GM19239 (cell line): ENCODE measurements at regions not wholly inside any gene's neighbourhood (a gene's known extent, or its start where the extent isn't known, plus 50 kb on each side); places are given as distances from the start of the nearest gene placed in this dataset.

ENCODE experiments used
- DNase-seq: peaks from one replicate; pipeline ENCODE4 v3.0.0; 2011; ENCODE audit warnings: low spot score; ENCODE audit not compliant: insufficient read length
- FAIRE-seq: peaks from 2 replicates; lab custom pipeline; 2011; peaks lifted over from hg19 to GRCh38; lab: Jason Lieb, UNC

- FAIRE-seq: no peak
- no peak for DNase-seq
Measured at GRCh38 chr11:133787379-133788141, 57.8 kb downstream of the SPATA19 start.

DNA sequence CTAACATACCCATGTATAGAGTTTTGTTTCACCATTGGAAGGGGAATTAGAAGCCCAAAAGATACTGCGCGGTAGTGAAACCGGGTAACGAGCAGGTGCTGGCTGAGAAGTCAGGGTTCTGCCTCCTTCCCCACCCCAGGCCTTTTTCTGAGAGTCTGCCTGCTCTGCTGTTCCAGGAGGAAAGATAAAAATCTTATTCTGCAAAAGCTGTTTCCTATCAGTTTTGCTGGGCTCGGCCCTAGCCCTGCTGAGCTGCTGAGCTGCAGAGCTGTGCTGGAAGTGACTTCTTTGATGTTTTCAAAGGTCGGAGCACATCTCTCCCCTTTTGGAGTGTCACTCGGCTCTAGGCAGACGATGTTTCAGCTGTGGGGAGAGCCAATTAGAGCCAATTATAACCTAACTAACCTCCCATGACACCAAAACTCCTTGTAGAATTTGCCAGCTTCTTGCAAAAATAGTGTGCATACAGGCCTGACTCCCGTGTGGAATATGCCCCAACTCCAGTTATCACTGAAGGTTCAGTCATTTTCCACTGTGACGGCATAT lies 59.4 kb downstream of the SPATA19 start:
- FAIRE-seq (no peak), DNase-seq (no peak)

GRCh38 chr11:133784359-133784758 lies 61.0 kb downstream of the SPATA19 start:
- FAIRE-seq: no peak
- DNase-seq: no peak

GRCh38 chr11:133782116-133782725 lies 63.1 kb downstream of the SPATA19 start:
- FAIRE-seq (no peak), DNase-seq (no peak)

- FAIRE-seq (no peak), DNase-seq (no peak)
Measured at GRCh38 chr11:133778161-133778560, 67.2 kb downstream of the SPATA19 start.

DNA sequence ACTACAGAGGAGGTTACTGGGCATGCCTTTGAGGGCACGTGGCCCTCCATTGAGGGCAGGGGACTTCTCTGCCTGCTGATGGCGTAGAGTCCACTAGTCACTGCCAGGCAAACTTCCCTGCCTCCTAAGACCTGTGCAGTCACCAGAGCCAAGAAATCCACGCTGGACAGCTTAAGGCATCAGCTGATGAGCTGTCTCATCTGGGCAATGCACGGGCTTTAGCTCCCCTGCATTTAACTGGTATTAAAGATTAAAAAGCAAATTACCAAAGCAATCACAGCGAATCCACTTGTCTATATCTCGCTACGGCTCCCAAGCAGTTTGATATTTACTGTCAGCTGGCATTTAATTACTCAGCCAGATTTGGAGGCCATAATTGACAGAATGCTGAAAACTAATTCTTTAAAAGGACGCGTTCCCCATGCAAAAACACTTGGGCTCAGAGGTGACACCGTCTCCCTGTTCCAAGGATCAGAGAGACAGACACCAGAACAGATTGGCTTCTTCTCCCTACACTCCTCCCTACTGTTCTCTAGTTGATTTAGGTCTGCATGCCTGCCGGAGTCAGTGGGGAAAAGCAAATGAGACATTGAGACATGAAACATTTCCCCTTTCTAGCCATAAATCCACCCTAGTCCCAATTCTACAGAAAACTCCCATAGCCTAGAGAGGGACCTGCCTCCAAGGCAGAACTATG lies 68.5 kb downstream of the SPATA19 start:
- no peak for DNase-seq
- FAIRE-seq: no peak

GRCh38 chr11:133762538-133762937 lies 82.8 kb downstream of the SPATA19 start:
- DNase-seq (no peak), FAIRE-seq (no peak)

GRCh38 chr11:133753150-133753549 lies 92.2 kb downstream of the SPATA19 start:
- DNase-seq (no peak), FAIRE-seq (no peak)

DNA sequence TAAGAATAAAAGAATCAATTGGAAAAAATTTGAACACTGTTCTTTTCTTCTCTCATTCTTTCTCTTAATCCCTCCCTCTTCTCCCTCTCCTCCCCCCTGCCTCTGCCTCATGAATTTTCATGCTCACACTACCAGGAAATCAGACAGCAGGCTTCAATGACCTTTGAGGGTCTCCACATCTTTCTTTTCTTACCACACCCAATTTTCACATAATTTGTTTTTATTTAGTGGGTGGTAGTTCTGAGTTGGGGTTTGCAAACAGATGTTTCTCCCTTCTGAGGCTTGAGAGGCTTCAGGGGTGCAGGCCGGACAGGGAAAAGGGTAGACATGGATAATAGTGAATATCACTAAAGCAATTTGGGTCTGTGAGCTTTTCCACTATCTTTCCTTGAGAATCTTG lies 95.5 kb downstream of the SPATA19 start:
- no peak for DNase-seq

GRCh38 chr11:133747409-133747808 lies 97.9 kb downstream of the SPATA19 start:
- FAIRE-seq (no peak), DNase-seq (no peak)

More for the DNA sequence above, 95.5 kb downstream of the SPATA19 start:
- no peak for FAIRE-seq

DNA sequence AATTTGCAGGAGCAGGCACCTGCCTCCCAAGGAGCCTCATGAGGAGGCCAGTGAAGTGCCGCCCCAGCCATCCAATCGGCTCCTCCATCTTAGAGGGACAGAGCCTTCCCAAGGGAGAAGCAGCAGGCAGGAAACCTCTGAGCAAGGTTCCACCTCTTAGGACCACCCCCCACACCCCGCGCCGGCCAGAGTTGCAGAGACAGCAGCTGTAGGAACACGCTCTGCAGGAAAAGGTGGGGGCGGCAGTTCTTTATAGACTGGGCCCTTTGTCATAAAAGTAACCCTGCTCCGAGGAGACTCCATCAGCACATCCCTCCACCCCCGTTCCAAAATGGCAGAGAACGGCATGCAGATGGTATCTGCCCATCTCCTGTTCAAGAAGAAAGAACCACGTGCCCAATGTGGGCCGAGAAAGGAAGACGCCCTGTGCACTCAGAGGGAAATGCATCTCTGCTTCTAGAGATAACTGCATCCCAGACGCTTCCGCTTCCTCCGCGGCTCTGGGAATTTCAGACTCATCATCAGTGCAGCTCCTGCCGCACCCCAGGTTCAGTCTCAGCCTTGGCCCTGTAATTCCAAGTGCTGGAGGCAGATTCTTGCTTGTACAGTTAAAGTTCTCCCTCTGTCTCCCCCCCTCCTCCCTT lies 98.5 kb downstream of the SPATA19 start:
- FAIRE-seq (no peak), DNase-seq (no peak)

DNA sequence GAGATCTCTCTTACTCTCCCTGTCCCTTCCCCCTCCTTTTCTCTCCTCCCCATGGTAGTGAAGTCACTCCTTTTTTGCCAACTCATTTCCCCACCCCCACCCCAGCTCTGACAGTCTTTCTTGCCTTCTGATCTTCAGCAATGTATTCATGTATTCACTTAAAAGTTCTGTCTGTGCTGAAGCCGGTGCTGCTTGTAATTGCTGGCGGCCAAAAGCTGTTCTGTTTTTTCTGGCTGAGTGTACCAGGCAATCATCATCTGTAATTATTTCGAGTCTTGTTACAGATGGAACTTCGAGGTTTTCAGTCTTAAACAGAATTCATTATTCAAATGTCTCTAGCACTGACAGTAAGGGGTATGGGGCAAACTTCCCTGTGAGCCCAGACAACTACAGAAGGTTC lies 99.5 kb downstream of the SPATA19 start:
- FAIRE-seq (no peak), DNase-seq (no peak)

- DNase-seq (no peak), FAIRE-seq (no peak)
Measured at GRCh38 chr11:133742353-133742752, 103.0 kb downstream of the SPATA19 start.

- FAIRE-seq: no peak
- no peak for DNase-seq
Measured at GRCh38 chr11:133740963-133741362, 104.3 kb downstream of the SPATA19 start.

- no peak for DNase-seq
- FAIRE-seq: no peak
Measured at GRCh38 chr11:133739481-133739880, 105.8 kb downstream of the SPATA19 start.

- FAIRE-seq: no peak
- no peak for DNase-seq
Measured at GRCh38 chr11:133738624-133739023, 106.7 kb downstream of the SPATA19 start.

GRCh38 chr11:133733631-133734030 lies 111.7 kb downstream of the SPATA19 start:
- FAIRE-seq (no peak), DNase-seq (no peak)

GRCh38 chr11:133732109-133732674 lies 113.1 kb downstream of the SPATA19 start:
- no peak for DNase-seq
- FAIRE-seq: no peak

DNA sequence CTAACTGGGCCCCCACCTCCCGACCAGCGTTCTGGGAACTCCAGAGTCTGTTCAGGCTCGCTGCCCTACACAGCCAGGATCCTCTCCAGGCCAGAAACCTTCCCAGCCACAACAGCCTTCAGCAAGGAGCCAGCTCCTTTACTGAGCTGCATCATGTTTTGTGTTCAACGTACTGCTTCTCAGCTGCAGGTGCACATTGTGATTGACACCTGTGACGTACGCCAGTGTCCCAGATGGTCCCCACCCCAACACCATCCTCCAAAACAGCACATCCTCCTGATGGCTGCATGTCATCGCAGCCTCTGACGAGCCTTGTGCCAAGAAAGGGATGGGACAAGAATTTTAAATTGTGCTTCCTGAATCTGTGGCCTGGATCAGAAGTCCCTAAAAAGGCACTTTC lies 117.5 kb downstream of the SPATA19 start:
- DNase-seq (no peak), FAIRE-seq (no peak)

DNA sequence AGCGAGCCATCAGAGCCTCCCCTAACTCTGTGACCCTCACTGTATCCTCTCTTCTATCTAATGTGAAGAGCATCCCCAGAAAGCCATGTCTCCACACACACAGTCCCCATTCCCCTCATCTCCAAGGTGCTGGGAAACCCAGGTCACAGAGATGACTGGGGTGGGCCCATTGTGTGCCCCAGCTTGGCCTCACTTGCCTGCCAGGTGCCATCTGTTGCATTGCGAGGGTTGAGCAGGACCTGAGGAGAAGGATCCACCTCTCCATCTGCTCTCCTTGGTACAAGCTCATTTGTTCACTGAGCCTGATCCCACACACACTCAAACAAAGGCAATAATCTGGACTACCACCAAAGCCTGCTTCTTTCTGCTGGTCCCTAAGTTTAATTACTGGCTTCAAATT lies 118.8 kb downstream of the SPATA19 start:
- DNase-seq (no peak), FAIRE-seq (no peak)
